ENCODE measurements at regions not wholly inside any gene's neighbourhood (a gene's known extent, or its start where the extent isn't known, plus 50 kb on each side); places are given as distances from the start of the nearest gene placed in this dataset.

GRCh38 chr6:73884540-73884939 lies 188.5 kb downstream of the CD109 start:
- DNase-seq: no peak
- H3K27me3 ChIP-seq (ENCODE audit: control insufficient read depth in 3 of 3, insufficient read depth in 3 of 3, low read length in 3 of 3): no peaks in the 10 kb centered on the region
- H3K36me3 ChIP-seq (ENCODE audit: control insufficient read depth in 3 of 3, insufficient read depth in 2 of 3, low read depth in 1 of 3, low read length in 3 of 3): no peaks in the 10 kb centered on the region
- WGBS, 3 donors: 65 to 74% methylated on average over 4 of the region's 4 CpGs; no CpG with 5 or more reads in 1 of the 3 donors
- no peak overlapping the region for H3K27ac ChIP-seq (ENCODE audit: low read depth in 1 of 3, low read length in 2 of 3)
- H3K4me1 ChIP-seq (ENCODE audit: control insufficient read depth in 3 of 3, insufficient read depth in 2 of 3, low read depth in 1 of 3, low read length in 2 of 3): no peaks in the 10 kb centered on the region
- no peak overlapping the region for H3K4me3 ChIP-seq (ENCODE audit: low read depth in 1 of 3, low read length in 3 of 3)
- H3K9me3 ChIP-seq (ENCODE audit: control insufficient read depth in 2 of 2, insufficient read depth in 1 of 2, low read depth in 1 of 2, low read length in 1 of 2): no peaks in the 10 kb centered on the region
- FAIRE-seq: no peak

GRCh38 chr6:73879501-73880293 lies 183.7 kb downstream of the CD109 start:
- H3K9me3 ChIP-seq (ENCODE audit: control insufficient read depth in 2 of 2, insufficient read depth in 1 of 2, low read depth in 1 of 2, low read length in 1 of 2): no peaks in the 10 kb centered on the region
- FAIRE-seq: no peak
- WGBS, 3 donors: 65 to 68% (median 67%) methylated on average over 8 of the region's 8 CpGs

GRCh38 chr6:73878403-73878802 lies 182.4 kb downstream of the CD109 start:
- no peaks in the 10 kb centered on the region for H3K27me3 ChIP-seq (ENCODE audit: control insufficient read depth in 3 of 3, insufficient read depth in 3 of 3, low read length in 3 of 3)
- FAIRE-seq (no peak), DNase-seq (no peak)
- H3K4me3 ChIP-seq (ENCODE audit: low read depth in 1 of 3, low read length in 3 of 3): no peak overlapping the region
- no peak overlapping the region for H3K27ac ChIP-seq (ENCODE audit: low read depth in 1 of 3, low read length in 2 of 3)
- no peaks in the 10 kb centered on the region for H3K36me3 ChIP-seq (ENCODE audit: control insufficient read depth in 3 of 3, insufficient read depth in 2 of 3, low read depth in 1 of 3, low read length in 3 of 3)
- H3K4me1 ChIP-seq (ENCODE audit: control insufficient read depth in 3 of 3, insufficient read depth in 2 of 3, low read depth in 1 of 3, low read length in 2 of 3): no peaks in the 10 kb centered on the region
- H3K9me3 ChIP-seq (ENCODE audit: control insufficient read depth in 2 of 2, insufficient read depth in 1 of 2, low read depth in 1 of 2, low read length in 1 of 2): no peaks in the 10 kb centered on the region

More at GRCh38 chr6:73879501-73880293, 183.7 kb downstream of the CD109 start:
- Histone ChIP-seq H3K27me3 (ENCODE audit: control insufficient read depth in 3 of 3, insufficient read depth in 3 of 3, low read length in 3 of 3) (no peaks in the 10 kb centered on the region), H3K4me1 (ENCODE audit: control insufficient read depth in 3 of 3, insufficient read depth in 2 of 3, low read depth in 1 of 3, low read length in 2 of 3) (no peaks in the 10 kb centered on the region), H3K4me3 (ENCODE audit: low read depth in 1 of 3, low read length in 3 of 3) (no peak overlapping the region), H3K27ac (ENCODE audit: low read depth in 1 of 3, low read length in 2 of 3) (no peak overlapping the region), H3K36me3 (ENCODE audit: control insufficient read depth in 3 of 3, insufficient read depth in 2 of 3, low read depth in 1 of 3, low read length in 3 of 3) (no peaks in the 10 kb centered on the region)
- no peak for DNase-seq

Measured in small intestine (tissue), 7 donors.